Pancreas (tissue), 10 donors: ENCODE measurements at regions not wholly inside any gene's neighbourhood (a gene's known extent, or its start where the extent isn't known, plus 50 kb on each side); places are given as distances from the start of the nearest gene placed in this dataset.

ENCODE experiments used
- ATAC-seq, 4 donors: fragments of 200-7000 bp; cut with Tn5 transposase; one replicate each; pipeline versions ENCODE4 v1.8.0 to v1.9.1; 2020; ENCODE audit warnings: mild to moderate bottlenecking in 4 of 4, moderate library complexity in 4 of 4
- DNase-seq, 6 donors: peaks; one replicate each; pipeline ENCODE4 v3.0.0-alpha.2; 2020
- FAIRE-seq: peaks from 2 replicates; lab custom pipeline; 2012; peaks lifted over from hg19 to GRCh38; lab: Jason Lieb, UNC
- H3K27ac ChIP-seq, 4 donors: fragments of 200-600 bp; sonication (generic); 1 replicate in 3 of 4; 2 replicates in 1 of 4; pipeline versions ENCODE4 v1.5.0 to v1.8.0; 2020
- H3K27me3 ChIP-seq, 4 donors: fragments of 200-600 bp; one replicate each; pipeline ENCODE4 v1.8.0; 2021
- H3K36me3 ChIP-seq, 3 donors: fragments of 200-600 bp; sonication (generic) in 1 of 3; one replicate each; pipeline versions ENCODE4 v1.5.0 to v1.8.0; 2020 to 2021
- H3K4me1 ChIP-seq, 3 donors: fragments of 200-600 bp; one replicate each; pipeline ENCODE4 v1.8.0; 2021
- H3K4me3 ChIP-seq, 4 donors: fragments of 200-600 bp; sonication (generic) in 2 of 4; one replicate each; pipeline versions ENCODE4 v1.5.0 to v1.8.0; 2020 to 2021
- H3K9me3 ChIP-seq, 4 donors: fragments of 200-600 bp; one replicate each; pipeline ENCODE4 v1.8.0; 2021
- WGBS, 2 donors: extraction: QIAGEN DNeasy Blood & Tissue Kit; methylation state at CpG; one replicate each; pipeline ENCODE4 v1.1.7; 2013; 5-methylcytosine and 5-hydroxymethylcytosine counted together
- intact Hi-C, 3 donors: fragments of 100-400 bp; cut with DNase I; formaldehyde crosslinking; loops; one replicate each; pipeline versions ENCODE4 v1.11.1 to v1.14.2; 2022
- TF ChIP-seq, protein P1 (sequence below), 4 donors: fragments of 200-600 bp; sonication (generic) in 3 of 4; IDR thresholded peaks; one replicate each; pipeline versions ENCODE4 v1.5.0 to v1.8.0; 2021; ENCODE audit warnings: antibody characterized with exemption in 4 of 4
- donor health status: healthy with polysubstance abuse.
- donor health status: DM: no; HTN: no; CAD: no; lungs with moderate emphysema.
- donor health status: DM: no; HTN: no; CAD: no.
- donor health status: control.
- donor health status: control.
- donor health status: Bipolar disorder and iron deficiency.
- donor health status: DM: yes; HTN: yes; CAD: no.
- donor health status: DM: no; HTN: no; CAD: no.
- donor health status: DM: no; HTN: no; CAD: no.
- donor health status: DM: yes; HTN: yes; CAD: no.

DNA sequence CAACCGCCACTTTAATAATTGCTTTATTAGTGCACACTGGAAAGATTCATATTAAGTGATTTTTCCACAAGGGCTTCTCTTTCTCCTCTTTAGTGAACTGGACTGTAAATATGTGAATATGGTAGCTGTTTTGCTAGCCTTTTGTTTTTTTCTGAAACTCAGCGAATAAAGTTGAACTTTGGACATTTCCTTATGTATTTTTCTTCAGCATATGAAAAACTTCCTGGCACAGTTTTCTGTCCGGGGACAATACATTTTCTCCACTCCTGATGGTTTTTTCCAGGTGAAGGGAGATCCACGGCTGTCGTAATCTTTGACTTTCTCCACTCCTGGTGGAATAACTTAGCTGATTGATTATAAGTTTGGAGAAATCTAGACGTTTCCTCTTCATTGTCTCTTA lies 457.4 kb upstream of the FAT1 start:
- 40 to 47% methylated on average over 6 of the region's 6 CpGs for WGBS, 2 donors
- H3K27ac ChIP-seq = no peak overlapping the region
- no peak for ATAC-seq
- no peaks in the 10 kb centered on the region for H3K9me3 ChIP-seq
- DNase-seq = no peak
- intact Hi-C loops = no loop called here
- no peaks in the 10 kb centered on the region for H3K27me3 ChIP-seq
- H3K4me3 ChIP-seq = no peak overlapping the region
- FAIRE-seq = no peak
- H3K4me1 ChIP-seq = peaks cover 0 to 3% (median 0%) of the 10 kb centered on the region in 3 donors
- TF ChIP-seq, protein P1, sequence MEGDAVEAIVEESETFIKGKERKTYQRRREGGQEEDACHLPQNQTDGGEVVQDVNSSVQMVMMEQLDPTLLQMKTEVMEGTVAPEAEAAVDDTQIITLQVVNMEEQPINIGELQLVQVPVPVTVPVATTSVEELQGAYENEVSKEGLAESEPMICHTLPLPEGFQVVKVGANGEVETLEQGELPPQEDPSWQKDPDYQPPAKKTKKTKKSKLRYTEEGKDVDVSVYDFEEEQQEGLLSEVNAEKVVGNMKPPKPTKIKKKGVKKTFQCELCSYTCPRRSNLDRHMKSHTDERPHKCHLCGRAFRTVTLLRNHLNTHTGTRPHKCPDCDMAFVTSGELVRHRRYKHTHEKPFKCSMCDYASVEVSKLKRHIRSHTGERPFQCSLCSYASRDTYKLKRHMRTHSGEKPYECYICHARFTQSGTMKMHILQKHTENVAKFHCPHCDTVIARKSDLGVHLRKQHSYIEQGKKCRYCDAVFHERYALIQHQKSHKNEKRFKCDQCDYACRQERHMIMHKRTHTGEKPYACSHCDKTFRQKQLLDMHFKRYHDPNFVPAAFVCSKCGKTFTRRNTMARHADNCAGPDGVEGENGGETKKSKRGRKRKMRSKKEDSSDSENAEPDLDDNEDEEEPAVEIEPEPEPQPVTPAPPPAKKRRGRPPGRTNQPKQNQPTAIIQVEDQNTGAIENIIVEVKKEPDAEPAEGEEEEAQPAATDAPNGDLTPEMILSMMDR (IDR thresholded peaks at IDR 0.05) = no peak
- no peaks in the 10 kb centered on the region for H3K36me3 ChIP-seq

DNA sequence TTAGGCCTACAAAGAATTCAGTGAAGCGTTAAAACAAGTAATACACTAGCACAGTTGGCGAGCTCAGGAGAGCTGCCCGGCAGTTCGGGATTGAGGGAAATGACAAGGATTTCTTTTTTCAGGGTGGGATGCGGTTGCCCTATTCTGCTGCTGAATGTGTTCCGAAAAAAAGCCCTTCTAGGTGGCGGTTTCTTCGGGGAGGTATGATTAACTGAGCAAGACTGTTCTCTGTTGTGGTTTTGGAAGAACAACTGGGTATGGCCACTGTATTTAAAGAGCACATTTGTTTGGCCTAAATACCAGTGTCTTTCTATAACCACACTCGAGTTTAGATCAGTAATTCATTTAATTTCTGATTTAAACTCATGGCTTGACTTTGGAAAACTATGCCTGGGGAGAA lies 459.7 kb upstream of the FAT1 start:
- no peaks in the 10 kb centered on the region for H3K36me3 ChIP-seq
- DNase-seq (no peak), ATAC-seq (no peak), FAIRE-seq (no peak)
- peaks cover 0 to 3% (median 0%) of the 10 kb centered on the region in 3 donors for H3K4me1 ChIP-seq
- no peak overlapping the region for H3K4me3 ChIP-seq
- no peaks in the 10 kb centered on the region for H3K27me3 ChIP-seq
- TF ChIP-seq, protein P1 (IDR thresholded peaks at IDR 0.05) = no peak
- no peaks in the 10 kb centered on the region for H3K9me3 ChIP-seq
- 93% methylated on average over 9 of the region's 9 CpGs for WGBS, 2 donors
- H3K27ac ChIP-seq = no peak overlapping the region
- intact Hi-C loops = no loop called here

DNA sequence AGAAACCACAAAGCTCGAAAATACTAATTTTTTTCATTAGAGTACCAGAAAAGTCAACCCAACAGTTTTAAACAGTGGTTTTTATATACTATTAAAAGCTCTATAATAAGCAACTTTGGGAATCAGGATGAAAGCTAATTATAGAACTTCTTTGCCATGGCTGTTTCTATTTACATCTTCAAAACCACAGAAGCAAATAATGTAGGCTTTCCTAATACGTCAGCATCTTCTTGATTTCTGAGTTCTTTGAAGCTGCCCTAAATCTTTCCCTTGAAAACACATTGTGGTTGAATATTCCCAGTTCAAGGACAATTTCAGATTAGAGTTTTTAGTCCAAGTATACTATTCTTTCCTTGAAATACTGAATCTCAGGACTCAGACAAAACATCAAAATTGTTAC lies 460.2 kb upstream of the FAT1 start:
- FAIRE-seq (no peak), DNase-seq (no peak), ATAC-seq (no peak)
- WGBS, 2 donors = 70 to 85% methylated on average over 2 of the region's 2 CpGs
- intact Hi-C loops = no loop called here
- Histone ChIP-seq H3K4me3 (no peak overlapping the region), H3K27ac (no peak overlapping the region), H3K4me1 (peaks cover 0 to 3% (median 0%) of the 10 kb centered on the region in 3 donors), H3K27me3 (no peaks in the 10 kb centered on the region), H3K9me3 (no peaks in the 10 kb centered on the region), H3K36me3 (no peaks in the 10 kb centered on the region)
- TF ChIP-seq, protein P1 (IDR thresholded peaks at IDR 0.05) = no peak

DNA sequence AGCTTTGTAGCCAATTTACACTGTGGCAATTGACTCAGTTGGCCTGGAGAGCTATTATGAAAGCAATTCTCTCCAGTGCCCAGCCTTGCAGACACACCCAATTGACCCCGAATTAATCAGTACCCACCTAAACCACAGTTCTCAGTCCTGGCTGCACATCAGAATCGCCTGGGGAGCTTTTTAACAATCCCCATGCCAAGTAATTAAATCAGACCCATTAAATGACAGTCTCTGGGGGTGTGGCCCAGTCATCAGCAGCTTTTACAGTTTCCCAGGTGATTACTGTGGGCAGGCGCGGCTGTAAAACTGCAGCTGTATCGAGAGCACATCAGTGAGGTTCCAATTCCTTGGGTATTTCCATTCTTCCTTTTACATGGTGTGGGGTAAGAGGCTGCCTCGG lies 460.9 kb upstream of the FAT1 start:
- Histone ChIP-seq H3K36me3 (no peaks in the 10 kb centered on the region), H3K4me1 (peaks cover 0 to 3% (median 0%) of the 10 kb centered on the region in 3 donors), H3K4me3 (no peak overlapping the region), H3K27me3 (no peaks in the 10 kb centered on the region), H3K27ac (no peak overlapping the region), H3K9me3 (no peaks in the 10 kb centered on the region)
- no peak for ATAC-seq
- DNase-seq = no peak
- TF ChIP-seq, protein P1 (IDR thresholded peaks at IDR 0.05) = no peak
- FAIRE-seq = no peak
- intact Hi-C loops = no loop called here
- WGBS, 2 donors = 87 to 88% methylated on average over 6 of the region's 6 CpGs

DNA sequence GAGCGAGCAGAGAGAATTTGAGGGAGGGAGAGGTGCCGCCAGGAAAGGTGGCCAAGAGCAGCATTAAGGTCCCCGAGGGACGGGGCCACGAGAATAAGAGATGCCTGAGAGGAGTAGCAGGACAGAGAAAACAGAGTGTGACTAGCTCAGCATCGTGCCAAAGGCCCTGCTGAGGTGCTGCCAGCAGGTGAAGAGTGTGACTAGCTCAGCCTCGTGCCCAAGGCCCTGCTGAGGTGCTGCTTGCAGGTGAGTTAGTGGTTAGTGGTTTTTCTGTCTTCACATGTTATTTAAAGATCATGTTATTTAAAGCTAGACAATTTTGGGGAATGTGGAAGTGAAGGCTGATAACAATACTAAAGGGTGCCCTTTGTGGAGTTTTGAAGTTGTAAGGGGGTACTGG lies 464.5 kb upstream of the FAT1 start:
- FAIRE-seq (no peak), DNase-seq (no peak), ATAC-seq (no peak)
- H3K27me3 ChIP-seq = no peaks in the 10 kb centered on the region
- H3K4me3 ChIP-seq = no peak overlapping the region
- no peaks in the 10 kb centered on the region for H3K4me1 ChIP-seq
- WGBS, 2 donors = 60 to 61% methylated on average over 7 of the region's 7 CpGs
- H3K36me3 ChIP-seq = no peaks in the 10 kb centered on the region
- intact Hi-C loops = no loop called here
- no peak overlapping the region for H3K27ac ChIP-seq
- TF ChIP-seq, protein P1 (IDR thresholded peaks at IDR 0.05) = no peak
- no peaks in the 10 kb centered on the region for H3K9me3 ChIP-seq
